Epidermal melanocyte (primary cell): ENCODE measurements at regions not wholly inside any gene's neighbourhood (a gene's known extent, or its start where the extent isn't known, plus 50 kb on each side); places are given as distances from the start of the nearest gene placed in this dataset.
"Not testable (repeated sequence)": the region's sequence is repeated elsewhere in the genome, so short reads cannot be mapped to it uniquely, and the experiment has no call there.

Experiments
- DNase-seq: peaks from one replicate; pipeline ENCODE4 v3.0.0; 2011; ENCODE audit warnings: low spot score; ENCODE audit not compliant: insufficient read length

DNA sequence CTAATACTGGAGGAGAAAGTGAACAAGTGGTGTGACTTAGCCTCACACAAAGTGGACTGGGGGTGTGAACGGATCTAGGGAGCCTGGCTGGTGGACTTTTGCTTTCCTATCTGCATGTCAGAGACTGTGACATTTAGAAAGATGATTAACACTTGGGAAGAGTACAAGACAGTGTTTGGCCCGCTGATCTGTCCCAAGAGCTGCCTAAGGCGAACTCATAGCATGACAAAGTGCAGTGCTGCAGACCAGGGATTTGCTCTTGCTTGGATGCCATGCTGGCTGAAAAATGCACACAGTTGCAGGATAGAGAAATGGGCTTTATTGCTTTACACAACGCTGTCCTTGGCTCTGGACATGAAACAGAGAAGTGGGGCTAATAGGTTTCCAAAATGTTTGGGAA, 386.0 kb upstream of the MAN1A1 start:
- no peak for DNase-seq

DNA sequence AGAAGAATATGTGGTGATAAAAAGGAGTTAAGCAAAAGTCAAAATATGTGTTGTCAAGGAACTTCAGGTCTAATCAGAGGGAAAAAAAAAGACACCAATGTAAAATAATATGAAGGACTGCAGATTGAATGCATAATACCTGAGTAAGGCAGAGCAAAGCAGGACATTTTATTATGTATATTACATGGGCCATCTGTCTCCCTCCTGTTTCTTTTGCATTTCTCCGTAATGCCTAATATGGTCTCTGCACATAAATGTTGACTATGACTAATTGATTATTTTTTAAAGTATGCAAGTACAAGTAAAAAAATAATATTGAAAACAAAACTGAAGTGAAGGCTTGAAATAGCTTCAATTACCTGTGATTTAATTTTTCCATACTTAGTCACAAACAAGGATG, 384.7 kb upstream of the MAN1A1 start:
- DNase-seq = no peak

DNA sequence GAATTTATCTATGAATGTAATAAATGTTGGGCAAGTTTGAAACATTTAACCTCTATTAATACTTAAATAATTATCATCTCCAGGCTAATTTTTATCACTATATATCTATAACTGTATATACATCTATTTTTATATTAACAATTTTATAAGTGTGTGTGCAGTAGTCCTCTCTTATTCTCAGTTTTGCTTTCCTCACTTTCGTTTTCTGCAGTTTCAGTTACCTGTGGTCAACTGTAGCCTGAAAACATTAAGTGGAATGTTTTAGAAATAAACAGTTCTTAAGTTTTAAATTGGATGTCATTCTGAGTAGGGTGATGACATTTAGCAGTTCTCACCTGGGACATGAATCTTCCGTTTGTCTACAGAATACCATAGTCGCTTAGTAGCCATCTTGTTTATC, 379.4 kb upstream of the MAN1A1 start:
- DNase-seq = no peak

DNA sequence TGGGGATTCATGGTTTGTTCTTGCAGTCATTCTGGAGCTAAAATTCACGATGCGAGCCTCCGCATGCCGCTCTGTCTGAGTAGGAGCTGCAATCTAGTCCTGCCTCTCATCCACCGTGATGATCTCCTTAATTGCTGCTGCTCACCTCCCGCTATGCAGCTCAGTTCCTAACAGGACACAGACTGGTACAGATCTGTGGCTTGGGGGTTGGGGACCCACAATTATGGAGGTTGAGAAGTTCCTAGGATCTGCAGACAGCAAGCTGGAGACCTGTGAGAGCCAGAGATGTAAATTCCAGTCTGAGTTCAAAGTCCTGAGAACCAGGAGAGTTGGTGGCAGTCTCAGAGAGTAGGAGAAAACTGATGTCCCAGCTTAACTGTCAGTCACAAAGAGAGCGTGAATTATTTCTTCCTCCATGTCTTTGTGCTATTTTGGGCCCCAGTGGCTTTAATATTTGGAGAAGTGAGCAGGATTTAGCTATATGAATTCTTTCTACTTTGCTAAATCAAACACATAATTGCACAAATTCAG, 378.7 kb upstream of the MAN1A1 start:
- DNase-seq = no peak

DNA sequence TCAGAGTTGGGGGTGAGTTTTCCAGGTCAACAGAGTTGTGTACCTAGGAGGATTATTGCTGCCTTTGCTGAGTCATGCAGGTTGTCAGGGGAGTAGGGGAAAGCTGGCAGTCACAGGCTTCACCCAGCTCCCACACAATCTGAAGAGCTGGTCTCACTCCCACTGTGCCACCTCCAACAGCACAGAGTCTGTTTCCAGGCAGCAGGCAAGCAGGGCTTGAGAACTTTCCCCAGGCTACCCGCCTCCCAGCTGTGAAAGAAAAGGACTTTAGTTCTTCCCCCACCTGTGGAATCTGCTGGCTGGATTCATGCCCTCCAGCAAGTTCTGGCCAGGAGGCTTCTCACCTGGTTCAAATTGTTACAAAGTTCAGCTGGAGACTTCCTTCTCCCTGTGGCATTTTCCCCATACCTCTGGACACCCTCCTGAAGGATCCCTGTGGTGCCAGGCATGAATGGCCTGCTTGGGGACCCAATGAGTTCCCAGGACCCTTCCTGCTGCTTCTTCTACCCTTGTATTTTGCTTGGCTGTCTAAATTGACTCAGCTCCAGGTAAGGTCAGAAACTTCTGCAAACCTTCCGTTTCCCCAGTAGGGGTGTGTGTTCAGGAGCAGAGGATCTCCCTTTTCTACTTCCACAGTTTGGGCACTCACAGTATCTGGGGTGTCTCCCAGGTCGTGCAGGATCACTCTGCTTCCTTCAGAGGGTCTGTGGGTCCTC, 378.1 kb upstream of the MAN1A1 start:
- no peak for DNase-seq

DNA sequence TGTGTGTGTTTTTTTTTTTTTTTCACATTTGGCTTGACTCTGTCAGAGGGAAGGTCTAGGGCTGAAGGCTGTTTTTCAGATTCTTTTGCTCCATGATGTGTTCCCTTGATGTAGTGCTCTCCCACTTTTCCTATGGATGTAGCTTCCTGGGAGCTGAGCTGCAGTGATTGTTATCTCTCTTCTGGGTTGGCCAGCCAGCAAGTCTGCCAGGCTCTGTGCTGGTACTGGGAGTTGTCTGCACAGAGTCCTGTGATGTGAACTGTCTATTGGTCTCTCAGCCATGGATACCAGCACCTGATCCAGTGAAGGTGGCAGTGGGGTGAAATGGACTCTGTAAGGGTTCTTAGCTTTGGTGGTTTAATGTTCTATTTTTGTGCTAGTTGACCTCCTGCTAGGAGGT, 377.4 kb upstream of the MAN1A1 start:
- DNase-seq = not testable (repeated sequence)

DNA sequence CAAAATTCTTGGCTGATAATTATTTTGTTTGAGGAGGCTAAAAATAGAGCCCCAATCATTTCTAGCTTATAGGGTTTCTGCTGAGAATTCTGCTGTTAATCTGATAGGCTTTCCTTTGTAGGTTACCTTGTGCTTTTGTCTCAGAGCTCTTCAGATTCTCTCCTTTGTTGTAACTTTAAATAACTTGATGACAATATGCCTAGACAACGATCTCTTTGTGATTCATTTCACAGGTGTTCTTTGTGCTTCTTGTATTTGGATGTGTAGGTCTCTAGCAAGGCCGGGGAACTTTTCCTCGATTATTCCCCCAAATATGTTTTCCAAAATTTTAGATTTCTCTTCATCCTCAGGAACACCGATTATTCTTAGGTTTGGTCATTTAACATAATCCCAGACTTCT, 376.5 kb upstream of the MAN1A1 start:
- DNase-seq = no peak

DNA sequence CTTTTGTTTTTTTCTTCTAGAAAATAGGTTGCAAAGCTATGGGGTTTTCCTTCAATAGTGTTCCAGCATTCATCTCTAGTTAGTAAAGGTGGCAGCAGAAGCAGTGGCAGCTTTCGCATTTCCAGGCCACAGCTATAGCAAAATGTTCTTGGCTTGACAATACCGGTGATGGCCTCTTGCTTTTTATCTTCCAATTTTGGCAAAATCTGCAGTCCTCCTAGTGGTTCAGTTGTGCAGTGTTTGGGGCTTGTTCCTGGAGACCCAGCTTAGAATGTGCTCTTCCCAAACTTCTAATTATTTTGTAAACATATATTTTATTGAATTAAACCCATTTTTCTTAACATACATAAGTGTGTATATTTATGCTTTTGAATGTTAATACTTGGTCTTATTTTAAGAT, 370.6 kb upstream of the MAN1A1 start:
- DNase-seq = no peak

DNA sequence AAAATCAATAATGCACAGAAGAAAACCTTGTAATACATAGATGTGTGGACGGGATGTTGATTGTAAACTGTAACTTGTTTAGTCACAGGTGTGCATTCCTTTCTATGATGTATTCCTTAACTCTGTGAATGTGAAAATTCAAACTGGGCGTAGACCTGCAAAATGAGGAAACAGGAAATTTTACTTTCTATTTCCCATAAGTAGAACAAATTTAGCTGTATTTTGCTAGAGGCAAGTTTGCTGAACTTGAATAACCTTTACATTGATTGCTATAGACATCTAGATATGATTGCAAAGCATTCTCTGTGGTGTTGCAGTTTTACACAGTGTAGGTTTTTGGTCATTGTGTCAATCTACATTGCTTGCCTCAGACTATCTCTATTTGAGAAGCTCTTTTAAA, 368.4 kb upstream of the MAN1A1 start:
- DNase-seq = no peak

DNA sequence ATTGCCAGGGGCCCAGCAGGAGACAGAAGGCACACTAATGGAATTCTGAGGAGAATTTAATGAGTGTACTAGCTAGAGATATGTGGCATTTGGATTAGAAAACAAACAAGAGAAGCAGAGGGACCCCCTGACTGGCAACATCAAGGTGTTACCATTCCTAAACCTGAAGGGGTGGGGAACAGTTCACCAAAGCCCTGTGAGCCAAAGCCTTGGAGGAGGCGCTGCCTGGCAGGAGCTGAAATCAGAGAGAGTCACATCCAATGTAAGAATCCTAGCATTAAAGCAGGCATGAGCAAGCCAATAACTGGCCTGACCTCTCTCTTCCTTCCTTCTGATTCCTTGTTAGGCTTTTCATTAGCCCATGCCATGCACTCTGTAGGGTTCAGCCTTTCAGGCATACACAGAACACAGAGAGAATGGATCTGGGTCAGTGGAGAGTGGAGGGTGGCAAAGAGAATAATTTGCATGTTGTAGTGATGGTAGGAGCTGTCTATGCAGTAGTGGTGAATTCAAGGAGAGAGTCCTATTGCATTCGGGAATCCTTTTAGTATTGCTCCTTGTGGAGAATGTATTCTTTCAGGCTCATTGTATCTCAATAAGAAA, 367.2 kb upstream of the MAN1A1 start:
- no peak for DNase-seq

DNA sequence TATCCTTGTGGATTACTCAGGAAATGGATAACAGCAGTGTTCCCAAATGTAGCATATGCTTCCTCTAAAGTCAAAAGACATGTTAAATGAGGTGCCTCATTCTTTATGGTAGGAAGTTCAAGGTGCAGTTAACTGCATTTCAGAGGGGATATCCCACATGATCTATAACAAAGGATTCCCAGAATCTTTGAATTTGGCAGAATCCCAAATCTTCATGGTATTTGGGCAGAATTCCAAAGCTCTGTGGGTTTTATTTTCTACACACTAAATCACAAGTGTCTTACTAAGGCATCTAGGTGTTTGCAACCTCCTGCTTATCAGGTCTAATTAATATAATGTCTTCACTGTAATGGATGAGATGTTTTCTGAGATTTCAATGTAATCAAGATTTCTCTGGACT, 364.3 kb upstream of the MAN1A1 start:
- DNase-seq = no peak

DNA sequence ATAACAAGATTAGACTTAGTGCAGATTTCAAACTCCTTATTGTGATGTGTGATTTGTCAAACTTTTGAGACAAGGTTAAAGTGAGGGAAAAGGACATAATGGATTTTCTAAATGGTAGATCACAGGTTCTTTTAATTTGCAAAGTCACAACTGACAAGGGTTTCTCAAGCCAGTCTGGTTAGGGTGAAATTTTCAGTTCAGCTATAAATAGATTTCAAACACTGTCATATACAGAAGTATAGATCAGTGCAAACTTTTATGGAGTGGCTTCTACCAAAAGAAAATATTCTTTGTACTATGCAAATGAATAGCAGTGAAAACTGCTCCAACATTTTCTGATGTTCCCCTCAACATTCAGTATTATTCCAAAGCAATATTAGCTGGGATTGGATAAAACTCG, 337.1 kb upstream of the MAN1A1 start:
- no peak for DNase-seq

DNA sequence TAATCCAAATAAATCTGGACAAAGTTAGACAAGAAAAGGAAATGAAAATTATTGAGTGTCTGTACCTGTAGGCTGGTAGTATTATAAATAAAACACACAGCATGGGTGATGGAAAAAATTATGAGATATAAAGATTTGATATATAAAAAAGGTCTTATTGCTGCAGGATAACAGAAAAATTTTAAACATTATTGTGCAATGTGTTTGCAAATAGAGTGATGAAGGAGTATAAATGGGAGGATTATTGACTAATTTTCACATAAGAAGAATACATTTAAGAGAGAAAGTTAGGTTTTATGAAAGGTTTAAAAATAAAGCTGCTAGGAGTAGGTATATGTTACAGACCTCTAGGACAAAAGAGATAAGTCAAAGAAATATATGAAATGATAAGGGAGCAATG, 336.7 kb upstream of the MAN1A1 start:
- no peak for DNase-seq

DNA sequence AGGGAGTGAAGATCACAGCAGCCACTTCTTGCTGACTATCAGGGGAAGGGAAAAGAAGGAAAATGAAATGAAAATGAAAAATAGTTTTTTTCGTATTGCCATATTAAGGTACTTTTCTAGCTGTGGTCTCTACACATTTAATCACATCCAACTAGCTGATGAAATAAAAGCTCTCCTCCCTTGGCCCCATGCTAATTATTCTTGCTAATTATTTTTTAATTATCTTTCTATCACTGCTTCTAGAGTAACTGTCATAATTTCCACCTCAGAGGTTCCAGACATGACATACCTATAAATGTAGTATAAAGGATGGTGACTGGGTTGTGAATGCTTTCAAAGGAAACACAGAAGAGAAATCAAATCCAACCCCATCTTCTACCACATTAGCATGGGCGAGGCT, 334.1 kb upstream of the MAN1A1 start:
- no peak for DNase-seq

DNA sequence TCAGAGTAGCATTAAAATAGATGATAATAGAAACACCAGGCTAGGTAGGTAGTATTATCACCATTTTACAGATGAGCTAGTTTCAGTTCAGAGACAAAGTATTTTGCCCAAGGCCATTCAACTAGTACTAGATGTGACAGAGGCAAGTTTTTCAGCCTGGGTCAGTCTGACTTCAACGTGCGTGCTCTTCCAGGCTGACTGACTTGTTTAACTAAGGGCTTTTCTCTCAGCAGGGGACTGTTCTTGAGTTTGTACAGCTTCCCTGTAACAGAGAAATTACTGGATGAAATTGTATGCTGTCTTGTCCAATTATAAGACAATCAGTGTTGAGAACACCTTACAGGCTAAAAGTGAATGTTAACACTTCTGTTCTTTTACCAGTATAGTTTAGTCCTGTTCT, 333.5 kb upstream of the MAN1A1 start:
- no peak for DNase-seq

DNA sequence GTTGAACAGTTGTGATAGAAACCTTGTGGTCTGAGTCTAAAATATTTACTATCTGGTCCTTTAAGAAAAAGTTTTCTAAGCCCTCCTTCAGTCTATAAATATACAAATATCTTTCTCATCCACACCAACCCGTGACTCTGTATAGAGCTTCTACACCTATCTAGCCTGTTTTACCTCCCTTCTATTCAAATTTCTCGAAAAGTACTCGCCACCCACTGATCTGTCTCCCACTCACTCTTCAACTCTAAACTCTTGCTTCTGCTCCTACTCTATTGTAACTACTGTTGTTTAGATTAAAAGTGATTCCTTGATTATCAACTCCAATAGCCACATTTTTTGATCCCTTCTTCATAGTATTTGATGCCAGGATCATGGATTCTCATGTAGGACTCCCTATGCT, 329.4 kb upstream of the MAN1A1 start:
- no peak for DNase-seq

DNA sequence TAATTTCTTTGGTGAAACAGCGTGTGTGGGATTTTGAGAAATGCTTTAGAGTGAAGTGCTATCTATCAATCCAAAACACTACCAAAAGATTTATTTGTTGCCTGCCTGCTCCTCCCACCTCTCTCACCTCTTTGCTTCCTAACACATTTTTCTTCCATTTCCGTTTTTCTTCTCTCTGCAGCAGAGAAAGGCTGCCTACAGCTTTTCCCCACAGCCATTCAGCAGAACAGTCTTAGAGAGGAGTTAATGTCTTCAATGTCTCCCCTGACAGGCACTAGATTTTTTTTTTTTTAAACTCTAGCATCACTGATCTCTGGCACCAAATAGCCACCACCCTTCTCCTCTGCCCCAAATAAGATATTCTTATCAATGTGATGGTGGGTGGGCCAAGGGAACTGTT, 327.8 kb upstream of the MAN1A1 start:
- no peak for DNase-seq

DNA sequence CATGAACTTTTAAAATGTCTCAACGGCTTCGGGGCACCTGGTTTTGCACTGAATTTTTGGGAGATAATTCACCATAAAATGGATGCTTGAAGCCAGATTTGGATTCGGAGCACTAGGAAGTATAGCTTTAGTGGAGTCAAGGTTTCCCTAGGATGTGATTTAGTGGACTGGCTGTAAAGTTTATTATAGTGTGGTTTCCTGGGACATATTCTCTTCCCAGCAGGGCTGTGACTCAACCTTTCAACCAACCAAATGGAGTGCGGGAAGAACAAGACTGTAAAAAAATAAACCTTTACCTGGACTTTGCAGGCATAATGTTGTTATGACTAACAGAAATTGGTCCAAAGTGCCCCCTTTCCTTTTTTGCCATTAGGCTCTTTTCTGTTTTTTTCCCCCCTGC, 327.4 kb upstream of the MAN1A1 start:
- DNase-seq = no peak

DNA sequence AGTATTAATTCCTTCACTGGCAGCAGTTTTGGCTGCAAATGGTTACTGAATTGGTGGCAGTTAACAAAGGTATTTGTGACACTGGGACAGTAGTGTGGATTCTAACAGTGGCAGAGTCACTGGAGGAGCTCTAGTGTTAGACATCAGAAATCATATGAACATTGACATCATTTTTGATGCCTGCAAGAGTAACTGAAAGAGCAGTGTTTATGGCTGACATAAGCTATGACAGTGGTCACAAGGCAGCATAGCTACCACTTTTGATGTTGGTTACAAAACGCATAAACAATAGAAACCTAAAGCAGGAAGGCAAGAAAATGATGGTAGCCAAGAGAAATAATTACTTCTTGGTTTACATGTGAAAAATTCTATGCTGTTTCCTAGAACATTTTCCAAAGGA, 326.7 kb upstream of the MAN1A1 start:
- DNase-seq = no peak

DNA sequence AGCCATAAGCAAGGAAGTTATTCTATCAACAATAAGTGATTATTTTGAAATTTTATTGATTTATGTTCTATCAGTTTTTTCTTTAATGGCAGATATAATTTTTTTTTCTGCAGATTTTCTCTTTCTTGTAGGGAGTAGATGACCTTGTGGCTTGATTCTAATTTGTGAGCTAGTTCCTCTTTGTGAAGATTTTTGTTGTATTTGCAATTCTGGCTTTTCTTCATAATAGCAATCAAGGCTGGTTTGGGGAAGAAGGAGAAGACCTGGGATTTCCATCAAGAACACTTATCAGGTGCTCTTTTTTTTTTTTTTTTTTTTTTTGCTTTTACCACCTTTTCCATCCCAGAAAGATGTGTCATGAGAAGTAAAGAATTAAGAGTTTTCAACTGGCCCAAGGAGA, 324.2 kb upstream of the MAN1A1 start:
- no peak for DNase-seq

DNA sequence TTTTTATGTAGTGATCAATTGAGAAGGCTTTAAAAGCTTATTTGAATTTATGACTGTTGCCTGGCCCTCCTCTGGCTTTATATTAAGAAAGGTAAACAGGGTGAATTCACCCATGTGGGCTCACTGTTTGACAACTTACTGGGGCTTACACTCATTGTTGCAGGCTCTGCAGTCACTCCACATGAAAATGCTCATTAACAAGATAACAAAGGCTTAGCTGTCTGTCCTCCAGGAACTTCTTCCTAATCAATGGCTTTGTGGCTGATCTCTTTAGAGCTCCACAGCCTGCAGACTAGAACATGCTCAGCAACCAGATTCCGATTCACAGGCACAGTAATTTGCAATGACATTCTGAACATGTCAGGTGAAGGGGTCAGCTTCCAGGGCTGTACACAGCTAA, 323.2 kb upstream of the MAN1A1 start:
- no peak for DNase-seq

DNA sequence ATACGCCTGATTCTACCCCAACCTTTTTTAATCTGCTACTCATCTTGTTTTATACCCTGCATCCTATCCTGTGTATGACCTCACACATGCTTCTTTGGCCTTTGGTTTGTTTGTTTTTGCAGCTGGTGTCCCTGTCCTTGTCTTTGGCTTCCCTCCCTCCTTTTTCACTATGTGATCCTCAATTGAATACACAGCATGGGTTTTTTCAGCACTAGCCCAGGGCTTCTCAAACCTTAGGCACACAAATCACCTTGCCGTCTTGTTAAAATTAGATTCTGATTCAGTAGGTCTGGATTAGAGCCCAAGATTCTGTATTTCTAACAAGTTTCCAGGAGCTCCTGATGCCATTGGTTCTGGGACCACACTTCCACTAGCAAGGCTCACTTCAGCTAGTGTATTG, 321.5 kb upstream of the MAN1A1 start:
- DNase-seq = no peak

DNA sequence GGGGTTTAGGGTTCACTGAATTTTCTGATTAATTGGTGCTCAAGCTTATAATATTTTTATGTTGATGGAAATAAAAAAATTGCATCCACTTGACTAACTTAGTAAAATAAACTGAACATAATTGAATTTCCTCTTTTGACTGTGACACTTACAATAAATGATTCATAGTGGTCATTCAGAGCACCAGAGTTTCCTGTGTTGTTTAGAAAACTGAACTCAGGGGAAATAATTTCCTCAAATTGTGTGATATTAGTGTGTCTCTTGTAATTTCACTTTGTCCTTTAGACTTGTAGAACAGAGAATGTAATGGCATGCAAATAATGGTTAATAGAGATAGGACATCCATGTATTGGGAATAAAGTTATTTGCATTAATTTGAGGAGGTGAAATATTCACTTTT, 319.7 kb upstream of the MAN1A1 start:
- no peak for DNase-seq
